Uterus (tissue), 2 donors: ENCODE measurements at regions not wholly inside any gene's neighbourhood (a gene's known extent, or its start where the extent isn't known, plus 50 kb on each side); places are given as distances from the start of the nearest gene placed in this dataset.

ENCODE experiments used
- POLR2A ChIP-seq, 2 donors: fragments of 450-650 bp; IDR thresholded peaks; one replicate each; pipeline ENCODE4 v1.6.1; 2016; ENCODE audit warnings: antibody characterized with exemption in 2 of 2, mild to moderate bottlenecking in 1 of 2, moderate library complexity in 1 of 2
- TF ChIP-seq, protein P1 (sequence below), 4 experiments: fragments of 200-600 bp in 2 of 4; fragments of 450-650 bp in 2 of 4; sonication (generic) in 2 of 4; IDR thresholded peaks; one replicate each; pipeline ENCODE4 v1.5.1; 2016 to 2019; ENCODE audit warnings: antibody characterized with exemption in 4 of 4, mild to moderate bottlenecking in 2 of 4, moderate library complexity in 1 of 4

DNA sequence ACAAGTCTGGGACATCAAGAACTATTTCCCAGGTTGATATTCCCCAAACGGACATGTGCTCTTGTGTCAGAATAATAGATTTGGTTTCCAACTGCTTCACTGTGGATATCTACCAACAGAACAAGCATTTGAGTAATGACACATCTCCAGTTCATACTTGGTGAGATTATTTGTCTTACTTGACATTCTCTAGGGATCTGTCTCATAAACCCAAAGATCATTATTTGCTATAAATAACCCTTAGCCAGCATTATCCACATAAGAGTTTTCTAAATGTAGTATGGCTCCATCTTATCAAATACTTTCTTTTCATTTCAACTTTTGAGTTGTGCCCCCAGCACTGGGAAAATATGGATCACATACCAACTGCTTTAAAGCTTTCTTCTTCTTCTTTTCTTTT lies 1063.9 kb upstream of the CDH18 start:
- TF ChIP-seq, protein P1, sequence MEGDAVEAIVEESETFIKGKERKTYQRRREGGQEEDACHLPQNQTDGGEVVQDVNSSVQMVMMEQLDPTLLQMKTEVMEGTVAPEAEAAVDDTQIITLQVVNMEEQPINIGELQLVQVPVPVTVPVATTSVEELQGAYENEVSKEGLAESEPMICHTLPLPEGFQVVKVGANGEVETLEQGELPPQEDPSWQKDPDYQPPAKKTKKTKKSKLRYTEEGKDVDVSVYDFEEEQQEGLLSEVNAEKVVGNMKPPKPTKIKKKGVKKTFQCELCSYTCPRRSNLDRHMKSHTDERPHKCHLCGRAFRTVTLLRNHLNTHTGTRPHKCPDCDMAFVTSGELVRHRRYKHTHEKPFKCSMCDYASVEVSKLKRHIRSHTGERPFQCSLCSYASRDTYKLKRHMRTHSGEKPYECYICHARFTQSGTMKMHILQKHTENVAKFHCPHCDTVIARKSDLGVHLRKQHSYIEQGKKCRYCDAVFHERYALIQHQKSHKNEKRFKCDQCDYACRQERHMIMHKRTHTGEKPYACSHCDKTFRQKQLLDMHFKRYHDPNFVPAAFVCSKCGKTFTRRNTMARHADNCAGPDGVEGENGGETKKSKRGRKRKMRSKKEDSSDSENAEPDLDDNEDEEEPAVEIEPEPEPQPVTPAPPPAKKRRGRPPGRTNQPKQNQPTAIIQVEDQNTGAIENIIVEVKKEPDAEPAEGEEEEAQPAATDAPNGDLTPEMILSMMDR (IDR thresholded peaks at IDR 0.05) = no peak
- no peak for TF ChIP-seq POLR2A (IDR thresholded peaks at IDR 0.05)
